ENCODE measurements at regions not wholly inside any gene's neighbourhood (a gene's known extent, or its start where the extent isn't known, plus 50 kb on each side); places are given as distances from the start of the nearest gene placed in this dataset.

- no peak for TF ChIP-seq CTCF (IDR thresholded peaks at IDR 0.05; ENCODE audit: unreplicated experiment)
- no peaks in the 10 kb centered on the region for H3K36me3 Mint-ChIP-seq (ENCODE audit: insufficient read depth, unreplicated experiment)
- CTCF ChIA-PET, result no interaction called here
- H3K27me3 Mint-ChIP-seq (ENCODE audit: unreplicated experiment), result no peaks in the 10 kb centered on the region
- no peak overlapping the region for H3K27ac Mint-ChIP-seq (ENCODE audit: unreplicated experiment)
- H3K4me1 Mint-ChIP-seq (ENCODE audit: low read depth, unreplicated experiment), result no peaks in the 10 kb centered on the region
- intact Hi-C loops (cut with micrococcal nuclease; ENCODE audit: unreplicated experiment), result no loop called here
- H3K9me3 Mint-ChIP-seq (ENCODE audit: low read depth, unreplicated experiment), result no peaks in the 10 kb centered on the region
- no TSS peak for BruUV-seq (replicated peaks)
- no peak overlapping the region for H3K4me3 Mint-ChIP-seq (ENCODE audit: low read depth, unreplicated experiment)
- DNase-seq, result no peak
Measured at GRCh38 chr2:207401338-207401737, 128.4 kb upstream of the CREB1 start.

- intact Hi-C loops (cut with micrococcal nuclease; ENCODE audit: unreplicated experiment), result no loop called here
- Mint-ChIP-seq H3K4me1 (ENCODE audit: low read depth, unreplicated experiment) (no peaks in the 10 kb centered on the region), H3K4me3 (ENCODE audit: low read depth, unreplicated experiment) (no peak overlapping the region), H3K27ac (ENCODE audit: unreplicated experiment) (no peak overlapping the region), H3K36me3 (ENCODE audit: insufficient read depth, unreplicated experiment) (no peaks in the 10 kb centered on the region), H3K27me3 (ENCODE audit: unreplicated experiment) (no peaks in the 10 kb centered on the region), H3K9me3 (ENCODE audit: low read depth, unreplicated experiment) (no peaks in the 10 kb centered on the region)
- no TSS peak for BruUV-seq (replicated peaks)
- DNase-seq, result no peak
- TF ChIP-seq CTCF (IDR thresholded peaks at IDR 0.05; ENCODE audit: unreplicated experiment), result no peak
- CTCF ChIA-PET, result no interaction called here
Measured at GRCh38 chr2:207403141-207403540, 126.6 kb upstream of the CREB1 start.

GRCh38 chr2:207403950-207404349, 125.8 kb upstream of the CREB1 start:
- Mint-ChIP-seq H3K4me3 (ENCODE audit: low read depth, unreplicated experiment) (no peak overlapping the region), H3K9me3 (ENCODE audit: low read depth, unreplicated experiment) (no peaks in the 10 kb centered on the region), H3K4me1 (ENCODE audit: low read depth, unreplicated experiment) (no peaks in the 10 kb centered on the region), H3K27me3 (ENCODE audit: unreplicated experiment) (no peaks in the 10 kb centered on the region), H3K27ac (ENCODE audit: unreplicated experiment) (no peak overlapping the region), H3K36me3 (ENCODE audit: insufficient read depth, unreplicated experiment) (no peaks in the 10 kb centered on the region)
- intact Hi-C loops (cut with micrococcal nuclease; ENCODE audit: unreplicated experiment), result no loop called here
- no TSS peak for BruUV-seq (replicated peaks)
- CTCF ChIA-PET, result no interaction called here
- no peak for DNase-seq
- TF ChIP-seq CTCF (IDR thresholded peaks at IDR 0.05; ENCODE audit: unreplicated experiment), result no peak

GRCh38 chr2:207405150-207405549, 124.6 kb upstream of the CREB1 start:
- intact Hi-C loops (cut with micrococcal nuclease; ENCODE audit: unreplicated experiment), result no loop called here
- H3K27ac Mint-ChIP-seq (ENCODE audit: unreplicated experiment), result no peak overlapping the region
- H3K9me3 Mint-ChIP-seq (ENCODE audit: low read depth, unreplicated experiment), result no peaks in the 10 kb centered on the region
- no peak overlapping the region for H3K4me3 Mint-ChIP-seq (ENCODE audit: low read depth, unreplicated experiment)
- TF ChIP-seq CTCF (IDR thresholded peaks at IDR 0.05; ENCODE audit: unreplicated experiment), result no peak
- H3K36me3 Mint-ChIP-seq (ENCODE audit: insufficient read depth, unreplicated experiment), result no peaks in the 10 kb centered on the region
- no peaks in the 10 kb centered on the region for H3K27me3 Mint-ChIP-seq (ENCODE audit: unreplicated experiment)
- no peak for DNase-seq
- no peaks in the 10 kb centered on the region for H3K4me1 Mint-ChIP-seq (ENCODE audit: low read depth, unreplicated experiment)
- CTCF ChIA-PET, result no interaction called here
- no TSS peak for BruUV-seq (replicated peaks)
